HG02938 (cell line): ENCODE measurements at regions not wholly inside any gene's neighbourhood (a gene's known extent, or its start where the extent isn't known, plus 50 kb on each side); places are given as distances from the start of the nearest gene placed in this dataset.
"Not testable (repeated sequence)": the region's sequence is repeated elsewhere in the genome, so short reads cannot be mapped to it uniquely, and the experiment has no call there.

Experiments used
- ATAC-seq: cut with Tn5 transposase; IDR thresholded peaks from one replicate; pipeline ENCODE4 v1.9.1; 2021; ENCODE audit warnings: mild to moderate bottlenecking, moderate library complexity; ENCODE audit not compliant: unreplicated experiment

- no peak for ATAC-seq
Observed at GRCh38 chr2:16183345-16183744, 243.0 kb downstream of the MYCN start.

GRCh38 chr2:16182841-16183240 is 242.5 kb downstream of the MYCN start:
- ATAC-seq: no peak

GRCh38 chr2:16182311-16182815 is 242.0 kb downstream of the MYCN start:
- not testable (repeated sequence) for ATAC-seq

GRCh38 chr2:16181741-16182090 is 241.4 kb downstream of the MYCN start:
- ATAC-seq: no peak

- ATAC-seq: no peak
Observed at GRCh38 chr2:16181062-16181740, 240.9 kb downstream of the MYCN start.

- ATAC-seq: no peak
Observed at GRCh38 chr2:16180631-16181030, 240.3 kb downstream of the MYCN start.

- ATAC-seq: no peak
Observed at GRCh38 chr2:16179701-16180416, 239.5 kb downstream of the MYCN start.

GRCh38 chr2:16178551-16179130 is 238.3 kb downstream of the MYCN start:
- no peak for ATAC-seq

- no peak for ATAC-seq
Observed at GRCh38 chr2:16177671-16178180, 237.4 kb downstream of the MYCN start.

GRCh38 chr2:16176971-16177480 is 236.7 kb downstream of the MYCN start:
- ATAC-seq: no peak

GRCh38 chr2:16175247-16175825 is 235.0 kb downstream of the MYCN start:
- ATAC-seq: no peak

- no peak for ATAC-seq
Observed at GRCh38 chr2:16174693-16175045, 234.3 kb downstream of the MYCN start.

GRCh38 chr2:16173893-16174692 is 233.7 kb downstream of the MYCN start:
- no peak for ATAC-seq

- ATAC-seq: no peak
Observed at GRCh38 chr2:16172324-16173175, 232.2 kb downstream of the MYCN start.

GRCh38 chr2:16171425-16171920 is 231.1 kb downstream of the MYCN start:
- no peak for ATAC-seq

- no peak for ATAC-seq
Observed at GRCh38 chr2:16170675-16171424, 230.5 kb downstream of the MYCN start.

- no peak for ATAC-seq
Observed at GRCh38 chr2:16169381-16169960, 229.1 kb downstream of the MYCN start.

GRCh38 chr2:16168506-16169264 is 228.3 kb downstream of the MYCN start:
- ATAC-seq: no peak
